ENCODE measurements at regions not wholly inside any gene's neighbourhood (a gene's known extent, or its start where the extent isn't known, plus 50 kb on each side); places are given as distances from the start of the nearest gene placed in this dataset.

DNA sequence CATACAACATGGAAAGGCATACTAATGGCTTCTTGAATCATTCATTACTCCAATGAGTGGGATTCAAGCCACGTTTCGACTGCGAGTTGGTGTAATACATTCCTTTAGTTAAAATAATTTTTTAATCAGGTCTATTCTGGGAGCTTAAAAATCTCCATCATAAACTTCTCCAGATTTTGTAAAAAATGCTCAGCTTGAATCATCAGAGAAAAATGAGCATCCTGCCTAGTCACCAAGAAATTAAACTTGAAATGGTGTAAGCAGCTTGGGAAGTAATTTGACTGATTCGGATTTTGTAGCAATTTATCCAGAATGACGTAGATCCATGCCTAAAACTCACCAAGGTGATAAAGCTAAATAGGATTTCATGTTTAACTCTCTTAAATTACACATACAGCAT lies 165.7 kb downstream of the SLCO4C1 start (continued):
- TF ChIP-seq, protein P1, sequence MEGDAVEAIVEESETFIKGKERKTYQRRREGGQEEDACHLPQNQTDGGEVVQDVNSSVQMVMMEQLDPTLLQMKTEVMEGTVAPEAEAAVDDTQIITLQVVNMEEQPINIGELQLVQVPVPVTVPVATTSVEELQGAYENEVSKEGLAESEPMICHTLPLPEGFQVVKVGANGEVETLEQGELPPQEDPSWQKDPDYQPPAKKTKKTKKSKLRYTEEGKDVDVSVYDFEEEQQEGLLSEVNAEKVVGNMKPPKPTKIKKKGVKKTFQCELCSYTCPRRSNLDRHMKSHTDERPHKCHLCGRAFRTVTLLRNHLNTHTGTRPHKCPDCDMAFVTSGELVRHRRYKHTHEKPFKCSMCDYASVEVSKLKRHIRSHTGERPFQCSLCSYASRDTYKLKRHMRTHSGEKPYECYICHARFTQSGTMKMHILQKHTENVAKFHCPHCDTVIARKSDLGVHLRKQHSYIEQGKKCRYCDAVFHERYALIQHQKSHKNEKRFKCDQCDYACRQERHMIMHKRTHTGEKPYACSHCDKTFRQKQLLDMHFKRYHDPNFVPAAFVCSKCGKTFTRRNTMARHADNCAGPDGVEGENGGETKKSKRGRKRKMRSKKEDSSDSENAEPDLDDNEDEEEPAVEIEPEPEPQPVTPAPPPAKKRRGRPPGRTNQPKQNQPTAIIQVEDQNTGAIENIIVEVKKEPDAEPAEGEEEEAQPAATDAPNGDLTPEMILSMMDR (conservative IDR thresholded peaks at IDR 0.05; ENCODE audit: low read depth in 2 of 2), result no peak
- TF ChIP-seq ZNF114 (CRISPR knock-in tag; IDR thresholded peaks at IDR 0.05) (no peak), EZH2phosphoT487 (IDR thresholded peaks at IDR 0.05; ENCODE audit: unreplicated experiment) (no peak), POLR2AphosphoS5 (IDR thresholded peaks at IDR 0.05; ENCODE audit: low read depth) (no peak)

DNA sequence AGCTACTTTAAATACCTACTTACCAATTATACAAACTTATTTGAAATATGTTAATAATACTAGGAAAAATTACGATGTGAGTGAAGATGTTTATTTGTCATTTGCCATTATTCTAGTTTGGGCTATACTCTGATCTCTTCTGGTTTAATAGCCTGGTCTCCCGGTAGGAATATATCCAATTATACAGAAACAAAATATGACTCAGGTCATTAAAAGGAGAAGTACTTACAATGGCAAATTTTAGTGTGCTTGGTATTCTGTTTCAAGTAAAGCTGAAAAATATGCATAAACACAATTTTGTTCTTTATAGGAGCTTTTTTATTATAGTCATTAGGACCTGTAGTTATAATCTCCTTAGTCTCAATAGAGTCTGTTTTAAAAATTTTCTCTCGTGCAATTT lies 176.8 kb downstream of the SLCO4C1 start:
- H3K9me2 ChIP-seq (ENCODE audit: insufficient read depth), result no peaks in the 10 kb centered on the region
- no peaks in the 10 kb centered on the region for H3K79me2 ChIP-seq (replicated peaks; ENCODE audit: insufficient read depth)
- ATAC-seq (no peak), DNase-seq (ENCODE audit: low spot score) (no peak)
- no peaks in the 10 kb centered on the region for H3K36me3 ChIP-seq (ENCODE audit: insufficient read depth)
- Mint-ChIP-seq H3K27me3 (ENCODE audit: insufficient read depth, low read depth, poor library complexity) (peaks cover 2% of the 10 kb centered on the region), H3K4me3 (no peak overlapping the region), H3K9me3 (no peaks in the 10 kb centered on the region), H3K27ac (no peak overlapping the region), H3K4me1 (peaks cover 8% of the 10 kb centered on the region; the same call in 2 of the 3 replicates), H3K36me3 (ENCODE audit: low read depth) (no peaks in the 10 kb centered on the region)
- H3F3A ChIP-seq (replicated peaks; ENCODE audit: low read depth), result no peaks in the 10 kb centered on the region
- no peak overlapping the region for H3K27ac ChIP-seq (ENCODE audit: low read depth)
- H3K27me3 ChIP-seq (ENCODE audit: insufficient read depth), result no peaks in the 10 kb centered on the region
- H3K4me3 ChIP-seq, result no peak overlapping the region
- no peak overlapping the region for H2AFZ ChIP-seq
- H4K20me1 ChIP-seq (replicated peaks; ENCODE audit: insufficient read depth), result no peaks in the 10 kb centered on the region
- H3K4me1 ChIP-seq (ENCODE audit: insufficient read depth), result no peaks in the 10 kb centered on the region
- no peak overlapping the region for H3K4me2 ChIP-seq
- TF ChIP-seq STAT1 (IDR thresholded peaks at IDR 0.05; ENCODE audit: unreplicated experiment) (no peak), ZNF114 (CRISPR knock-in tag; IDR thresholded peaks at IDR 0.05) (no peak), EZH2 (IDR thresholded peaks at IDR 0.05; ENCODE audit: low read depth, unreplicated experiment) (no peak), CREB1 (CRISPR knock-in tag; IDR thresholded peaks at IDR 0.05; ENCODE audit: low read depth) (no peak), ZNF331 (CRISPR knock-in tag; IDR thresholded peaks at IDR 0.05; ENCODE audit: low read depth) (no peak), EZH2phosphoT487 (IDR thresholded peaks at IDR 0.05; ENCODE audit: unreplicated experiment) (no peak), NANOG (IDR thresholded peaks at IDR 0.05; ENCODE audit: borderline replicate concordance) (no peak), JUNB (IDR thresholded peaks at IDR 0.05; ENCODE audit: unreplicated experiment) (no peak)
- TF ChIP-seq, protein P2, sequence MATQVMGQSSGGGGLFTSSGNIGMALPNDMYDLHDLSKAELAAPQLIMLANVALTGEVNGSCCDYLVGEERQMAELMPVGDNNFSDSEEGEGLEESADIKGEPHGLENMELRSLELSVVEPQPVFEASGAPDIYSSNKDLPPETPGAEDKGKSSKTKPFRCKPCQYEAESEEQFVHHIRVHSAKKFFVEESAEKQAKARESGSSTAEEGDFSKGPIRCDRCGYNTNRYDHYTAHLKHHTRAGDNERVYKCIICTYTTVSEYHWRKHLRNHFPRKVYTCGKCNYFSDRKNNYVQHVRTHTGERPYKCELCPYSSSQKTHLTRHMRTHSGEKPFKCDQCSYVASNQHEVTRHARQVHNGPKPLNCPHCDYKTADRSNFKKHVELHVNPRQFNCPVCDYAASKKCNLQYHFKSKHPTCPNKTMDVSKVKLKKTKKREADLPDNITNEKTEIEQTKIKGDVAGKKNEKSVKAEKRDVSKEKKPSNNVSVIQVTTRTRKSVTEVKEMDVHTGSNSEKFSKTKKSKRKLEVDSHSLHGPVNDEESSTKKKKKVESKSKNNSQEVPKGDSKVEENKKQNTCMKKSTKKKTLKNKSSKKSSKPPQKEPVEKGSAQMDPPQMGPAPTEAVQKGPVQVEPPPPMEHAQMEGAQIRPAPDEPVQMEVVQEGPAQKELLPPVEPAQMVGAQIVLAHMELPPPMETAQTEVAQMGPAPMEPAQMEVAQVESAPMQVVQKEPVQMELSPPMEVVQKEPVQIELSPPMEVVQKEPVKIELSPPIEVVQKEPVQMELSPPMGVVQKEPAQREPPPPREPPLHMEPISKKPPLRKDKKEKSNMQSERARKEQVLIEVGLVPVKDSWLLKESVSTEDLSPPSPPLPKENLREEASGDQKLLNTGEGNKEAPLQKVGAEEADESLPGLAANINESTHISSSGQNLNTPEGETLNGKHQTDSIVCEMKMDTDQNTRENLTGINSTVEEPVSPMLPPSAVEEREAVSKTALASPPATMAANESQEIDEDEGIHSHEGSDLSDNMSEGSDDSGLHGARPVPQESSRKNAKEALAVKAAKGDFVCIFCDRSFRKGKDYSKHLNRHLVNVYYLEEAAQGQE (IDR thresholded peaks at IDR 0.05; ENCODE audit: unreplicated experiment), result no peak
- TF ChIP-seq, protein P3, sequence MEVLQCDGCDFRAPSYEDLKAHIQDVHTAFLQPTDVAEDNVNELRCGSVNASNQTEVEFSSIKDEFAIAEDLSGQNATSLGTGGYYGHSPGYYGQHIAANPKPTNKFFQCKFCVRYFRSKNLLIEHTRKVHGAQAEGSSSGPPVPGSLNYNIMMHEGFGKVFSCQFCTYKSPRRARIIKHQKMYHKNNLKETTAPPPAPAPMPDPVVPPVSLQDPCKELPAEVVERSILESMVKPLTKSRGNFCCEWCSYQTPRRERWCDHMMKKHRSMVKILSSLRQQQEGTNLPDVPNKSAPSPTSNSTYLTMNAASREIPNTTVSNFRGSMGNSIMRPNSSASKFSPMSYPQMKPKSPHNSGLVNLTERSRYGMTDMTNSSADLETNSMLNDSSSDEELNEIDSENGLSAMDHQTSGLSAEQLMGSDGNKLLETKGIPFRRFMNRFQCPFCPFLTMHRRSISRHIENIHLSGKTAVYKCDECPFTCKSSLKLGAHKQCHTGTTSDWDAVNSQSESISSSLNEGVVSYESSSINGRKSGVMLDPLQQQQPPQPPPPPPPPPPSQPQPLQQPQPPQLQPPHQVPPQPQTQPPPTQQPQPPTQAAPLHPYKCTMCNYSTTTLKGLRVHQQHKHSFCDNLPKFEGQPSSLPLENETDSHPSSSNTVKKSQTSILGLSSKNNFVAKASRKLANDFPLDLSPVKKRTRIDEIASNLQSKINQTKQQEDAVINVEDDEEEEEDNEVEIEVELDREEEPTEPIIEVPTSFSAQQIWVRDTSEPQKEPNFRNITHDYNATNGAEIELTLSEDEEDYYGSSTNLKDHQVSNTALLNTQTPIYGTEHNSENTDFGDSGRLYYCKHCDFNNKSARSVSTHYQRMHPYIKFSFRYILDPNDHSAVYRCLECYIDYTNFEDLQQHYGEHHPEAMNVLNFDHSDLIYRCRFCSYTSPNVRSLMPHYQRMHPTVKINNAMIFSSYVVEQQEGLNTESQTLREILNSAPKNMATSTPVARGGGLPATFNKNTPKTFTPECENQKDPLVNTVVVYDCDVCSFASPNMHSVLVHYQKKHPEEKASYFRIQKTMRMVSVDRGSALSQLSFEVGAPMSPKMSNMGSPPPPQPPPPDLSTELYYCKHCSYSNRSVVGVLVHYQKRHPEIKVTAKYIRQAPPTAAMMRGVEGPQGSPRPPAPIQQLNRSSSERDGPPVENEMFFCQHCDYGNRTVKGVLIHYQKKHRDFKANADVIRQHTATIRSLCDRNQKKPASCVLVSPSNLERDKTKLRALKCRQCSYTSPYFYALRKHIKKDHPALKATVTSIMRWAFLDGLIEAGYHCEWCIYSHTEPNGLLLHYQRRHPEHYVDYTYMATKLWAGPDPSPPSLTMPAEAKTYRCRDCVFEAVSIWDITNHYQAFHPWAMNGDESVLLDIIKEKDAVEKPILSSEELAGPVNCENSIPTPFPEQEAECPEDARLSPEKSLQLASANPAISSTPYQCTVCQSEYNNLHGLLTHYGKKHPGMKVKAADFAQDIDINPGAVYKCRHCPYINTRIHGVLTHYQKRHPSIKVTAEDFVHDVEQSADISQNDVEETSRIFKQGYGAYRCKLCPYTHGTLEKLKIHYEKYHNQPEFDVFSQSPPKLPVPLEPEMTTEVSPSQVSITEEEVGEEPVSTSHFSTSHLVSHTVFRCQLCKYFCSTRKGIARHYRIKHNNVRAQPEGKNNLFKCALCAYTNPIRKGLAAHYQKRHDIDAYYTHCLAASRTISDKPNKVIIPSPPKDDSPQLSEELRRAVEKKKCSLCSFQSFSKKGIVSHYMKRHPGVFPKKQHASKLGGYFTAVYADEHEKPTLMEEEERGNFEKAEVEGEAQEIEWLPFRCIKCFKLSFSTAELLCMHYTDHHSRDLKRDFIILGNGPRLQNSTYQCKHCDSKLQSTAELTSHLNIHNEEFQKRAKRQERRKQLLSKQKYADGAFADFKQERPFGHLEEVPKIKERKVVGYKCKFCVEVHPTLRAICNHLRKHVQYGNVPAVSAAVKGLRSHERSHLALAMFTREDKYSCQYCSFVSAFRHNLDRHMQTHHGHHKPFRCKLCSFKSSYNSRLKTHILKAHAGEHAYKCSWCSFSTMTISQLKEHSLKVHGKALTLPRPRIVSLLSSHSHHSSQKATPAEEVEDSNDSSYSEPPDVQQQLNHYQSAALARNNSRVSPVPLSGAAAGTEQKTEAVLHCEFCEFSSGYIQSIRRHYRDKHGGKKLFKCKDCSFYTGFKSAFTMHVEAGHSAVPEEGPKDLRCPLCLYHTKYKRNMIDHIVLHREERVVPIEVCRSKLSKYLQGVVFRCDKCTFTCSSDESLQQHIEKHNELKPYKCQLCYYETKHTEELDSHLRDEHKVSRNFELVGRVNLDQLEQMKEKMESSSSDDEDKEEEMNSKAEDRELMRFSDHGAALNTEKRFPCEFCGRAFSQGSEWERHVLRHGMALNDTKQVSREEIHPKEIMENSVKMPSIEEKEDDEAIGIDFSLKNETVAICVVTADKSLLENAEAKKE (CRISPR knock-in tag; IDR thresholded peaks at IDR 0.05), result no peak
- TF ChIP-seq, protein P4, sequence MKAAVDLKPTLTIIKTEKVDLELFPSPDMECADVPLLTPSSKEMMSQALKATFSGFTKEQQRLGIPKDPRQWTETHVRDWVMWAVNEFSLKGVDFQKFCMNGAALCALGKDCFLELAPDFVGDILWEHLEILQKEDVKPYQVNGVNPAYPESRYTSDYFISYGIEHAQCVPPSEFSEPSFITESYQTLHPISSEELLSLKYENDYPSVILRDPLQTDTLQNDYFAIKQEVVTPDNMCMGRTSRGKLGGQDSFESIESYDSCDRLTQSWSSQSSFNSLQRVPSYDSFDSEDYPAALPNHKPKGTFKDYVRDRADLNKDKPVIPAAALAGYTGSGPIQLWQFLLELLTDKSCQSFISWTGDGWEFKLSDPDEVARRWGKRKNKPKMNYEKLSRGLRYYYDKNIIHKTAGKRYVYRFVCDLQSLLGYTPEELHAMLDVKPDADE (IDR thresholded peaks at IDR 0.05), result no peak
